Fibroblast of mammary gland (primary cell): ENCODE measurements at regions not wholly inside any gene's neighbourhood (a gene's known extent, or its start where the extent isn't known, plus 50 kb on each side); places are given as distances from the start of the nearest gene placed in this dataset.
A peak's percentile ranks its signal among the peaks of the same experiment; 100 is the strongest.

Experiments
- DNase-seq: peaks from one replicate; pipeline ENCODE4 v3.0.0-alpha.2; 2010; ENCODE audit warnings: low read depth
- H3K4me3 ChIP-seq: 2 replicates; pipeline ENCODE4 v1.5.1; 2011; ENCODE audit warnings: low read depth, mild to moderate bottlenecking, low read length, moderate library complexity; ENCODE audit not compliant: control insufficient read depth
- TF ChIP-seq, protein P1 (sequence below): conservative IDR thresholded peaks from 2 replicates; pipeline ENCODE4 v1.5.1; 2011; ENCODE audit warnings: low read depth, low read length, inconsistent platforms; ENCODE audit not compliant: control insufficient read depth, insufficient read depth

DNA sequence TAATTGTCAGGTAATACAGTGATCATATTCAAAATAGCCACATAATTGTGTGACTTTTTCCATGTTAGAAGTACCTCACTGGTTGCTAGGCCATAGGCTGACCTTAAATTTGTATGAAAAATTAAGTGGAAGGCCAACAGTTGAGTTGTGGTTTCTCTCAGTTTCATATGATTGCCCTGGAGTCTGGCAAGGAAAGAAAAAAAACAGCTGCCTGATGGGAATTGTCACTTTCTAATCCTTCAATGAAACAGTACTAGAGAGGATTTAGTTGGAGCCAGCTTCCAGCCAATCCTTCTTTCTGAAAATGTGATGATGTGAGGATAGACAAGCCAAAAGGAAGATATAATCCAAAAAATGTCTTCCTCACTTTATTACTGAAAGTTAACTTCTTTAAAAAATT lies 113.6 kb downstream of the ALX1 start:
- DNase-seq: no peak
- TF ChIP-seq, protein P1, sequence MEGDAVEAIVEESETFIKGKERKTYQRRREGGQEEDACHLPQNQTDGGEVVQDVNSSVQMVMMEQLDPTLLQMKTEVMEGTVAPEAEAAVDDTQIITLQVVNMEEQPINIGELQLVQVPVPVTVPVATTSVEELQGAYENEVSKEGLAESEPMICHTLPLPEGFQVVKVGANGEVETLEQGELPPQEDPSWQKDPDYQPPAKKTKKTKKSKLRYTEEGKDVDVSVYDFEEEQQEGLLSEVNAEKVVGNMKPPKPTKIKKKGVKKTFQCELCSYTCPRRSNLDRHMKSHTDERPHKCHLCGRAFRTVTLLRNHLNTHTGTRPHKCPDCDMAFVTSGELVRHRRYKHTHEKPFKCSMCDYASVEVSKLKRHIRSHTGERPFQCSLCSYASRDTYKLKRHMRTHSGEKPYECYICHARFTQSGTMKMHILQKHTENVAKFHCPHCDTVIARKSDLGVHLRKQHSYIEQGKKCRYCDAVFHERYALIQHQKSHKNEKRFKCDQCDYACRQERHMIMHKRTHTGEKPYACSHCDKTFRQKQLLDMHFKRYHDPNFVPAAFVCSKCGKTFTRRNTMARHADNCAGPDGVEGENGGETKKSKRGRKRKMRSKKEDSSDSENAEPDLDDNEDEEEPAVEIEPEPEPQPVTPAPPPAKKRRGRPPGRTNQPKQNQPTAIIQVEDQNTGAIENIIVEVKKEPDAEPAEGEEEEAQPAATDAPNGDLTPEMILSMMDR: no peak
- no peak overlapping the region for H3K4me3 ChIP-seq

DNA sequence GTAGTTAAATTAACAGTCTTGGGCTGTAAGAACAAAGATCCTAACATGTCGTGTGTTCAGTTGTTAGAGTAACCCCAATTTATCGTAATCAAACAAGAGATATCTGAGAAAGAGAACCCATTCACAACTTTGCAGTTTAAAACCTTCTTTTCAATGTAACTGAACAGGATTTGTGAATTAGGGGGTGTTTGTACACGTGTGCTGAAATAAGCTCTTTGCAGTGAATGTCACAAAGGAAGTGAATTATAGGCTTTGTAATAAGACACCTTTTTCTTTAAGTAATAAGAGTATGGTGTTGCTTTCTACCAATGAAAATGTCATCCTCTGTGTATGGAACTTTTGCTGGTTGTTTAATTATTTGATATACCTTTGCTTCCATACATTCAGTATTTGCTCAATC lies 114.0 kb downstream of the ALX1 start:
- DNase-seq: no peak
- TF ChIP-seq, protein P1: no peak
- H3K4me3 ChIP-seq: no peak overlapping the region

DNA sequence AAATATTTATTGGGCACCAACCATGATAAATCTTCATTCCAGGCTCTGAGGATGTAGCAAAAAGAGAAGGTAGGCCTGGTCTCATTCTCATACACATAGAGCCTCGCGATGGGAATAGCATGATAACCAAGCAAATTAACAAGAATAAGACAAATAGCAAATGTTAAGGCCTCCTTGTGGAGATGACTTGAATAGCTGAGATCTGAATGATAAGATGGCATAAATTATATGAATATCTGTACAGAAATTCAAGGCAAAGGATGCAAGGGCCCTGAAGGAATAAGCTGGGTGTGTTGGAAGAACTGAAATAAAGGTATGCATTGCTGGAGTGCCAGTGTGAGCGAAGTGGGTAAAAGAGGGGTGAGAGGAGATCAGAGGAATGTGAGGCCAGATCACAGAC lies 114.8 kb downstream of the ALX1 start:
- TF ChIP-seq, protein P1: no peak
- no peak overlapping the region for H3K4me3 ChIP-seq
- DNase-seq: no peak

DNA sequence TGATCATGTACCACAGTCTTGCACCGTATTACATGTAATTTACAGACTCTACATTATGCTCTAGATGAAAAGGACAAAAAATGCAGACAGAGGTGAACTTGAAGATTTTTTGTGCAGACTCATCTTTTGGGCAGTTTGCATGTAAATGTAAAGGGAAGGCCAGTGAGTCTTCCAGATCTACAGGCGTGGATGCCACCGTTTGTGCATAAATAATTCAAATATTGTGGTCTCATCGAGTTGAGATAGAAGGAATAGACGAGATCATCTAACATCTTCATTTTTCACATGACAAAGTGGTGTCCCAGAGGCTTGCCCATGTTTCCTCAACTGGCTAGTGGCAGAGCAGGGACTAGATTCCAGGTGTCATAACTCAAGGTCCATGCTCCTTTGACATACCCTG lies 125.2 kb downstream of the ALX1 start:
- DNase-seq: no peak
- TF ChIP-seq, protein P1: no peak
- H3K4me3 ChIP-seq: no peak overlapping the region

DNA sequence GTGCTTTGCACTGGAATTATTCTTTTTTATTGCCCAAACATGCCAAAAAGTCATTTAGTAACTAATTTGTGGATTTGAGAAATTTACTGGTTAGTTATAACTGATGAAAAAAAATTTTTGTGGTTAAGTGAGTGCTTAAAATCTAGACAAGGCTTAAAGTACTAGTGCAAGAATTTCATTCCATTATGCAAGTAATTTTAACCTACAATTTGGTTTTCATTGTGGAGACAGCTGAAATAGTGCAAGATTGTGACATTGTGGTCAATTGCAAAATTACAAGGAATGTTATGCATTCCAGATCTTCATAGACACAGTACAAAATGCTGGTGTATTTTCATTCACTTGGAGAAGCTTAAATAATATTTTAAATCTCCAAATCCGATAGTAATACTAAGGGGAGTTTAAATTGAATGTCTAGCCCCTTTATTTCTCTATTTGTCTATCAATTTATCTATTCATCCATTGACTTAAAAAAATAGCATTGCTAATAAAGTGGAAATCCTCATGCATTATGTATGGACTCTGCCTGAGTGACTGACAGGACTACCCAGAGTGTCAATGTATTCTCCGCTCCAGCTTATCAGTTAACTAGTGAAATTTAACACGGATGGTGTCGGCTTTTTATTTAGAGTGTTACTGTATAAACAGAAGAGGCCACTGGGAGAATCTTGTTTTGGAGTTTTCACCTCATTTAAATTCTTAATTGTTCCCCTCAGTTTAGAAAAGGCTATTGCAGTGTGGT lies 125.9 kb downstream of the ALX1 start:
- no peak overlapping the region for H3K4me3 ChIP-seq
- TF ChIP-seq, protein P1: no peak
- peak; percentile 48 for DNase-seq

DNA sequence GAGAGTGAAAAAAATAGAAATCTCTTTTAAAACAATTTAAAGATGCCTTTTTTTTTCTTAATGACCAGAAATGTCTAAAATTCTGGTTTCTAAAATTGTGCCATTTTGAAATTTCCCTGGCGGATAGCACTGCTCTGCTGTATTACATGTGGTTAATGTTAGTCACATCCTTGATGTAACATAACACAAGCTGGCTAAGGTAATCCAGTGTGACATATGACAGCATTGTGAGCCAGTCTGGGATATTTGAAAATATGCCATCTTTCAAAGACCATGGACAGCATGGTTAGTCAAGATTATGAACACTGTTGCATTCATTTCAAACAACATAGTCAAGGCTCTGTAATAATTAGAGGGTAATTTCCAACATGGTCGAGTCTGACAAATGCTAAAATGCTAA lies 133.2 kb downstream of the ALX1 start:
- no peak for DNase-seq
- H3K4me3 ChIP-seq: no peak overlapping the region
- TF ChIP-seq, protein P1: no peak
